ENCODE measurements at regions not wholly inside any gene's neighbourhood (a gene's known extent, or its start where the extent isn't known, plus 50 kb on each side); places are given as distances from the start of the nearest gene placed in this dataset.

DNA sequence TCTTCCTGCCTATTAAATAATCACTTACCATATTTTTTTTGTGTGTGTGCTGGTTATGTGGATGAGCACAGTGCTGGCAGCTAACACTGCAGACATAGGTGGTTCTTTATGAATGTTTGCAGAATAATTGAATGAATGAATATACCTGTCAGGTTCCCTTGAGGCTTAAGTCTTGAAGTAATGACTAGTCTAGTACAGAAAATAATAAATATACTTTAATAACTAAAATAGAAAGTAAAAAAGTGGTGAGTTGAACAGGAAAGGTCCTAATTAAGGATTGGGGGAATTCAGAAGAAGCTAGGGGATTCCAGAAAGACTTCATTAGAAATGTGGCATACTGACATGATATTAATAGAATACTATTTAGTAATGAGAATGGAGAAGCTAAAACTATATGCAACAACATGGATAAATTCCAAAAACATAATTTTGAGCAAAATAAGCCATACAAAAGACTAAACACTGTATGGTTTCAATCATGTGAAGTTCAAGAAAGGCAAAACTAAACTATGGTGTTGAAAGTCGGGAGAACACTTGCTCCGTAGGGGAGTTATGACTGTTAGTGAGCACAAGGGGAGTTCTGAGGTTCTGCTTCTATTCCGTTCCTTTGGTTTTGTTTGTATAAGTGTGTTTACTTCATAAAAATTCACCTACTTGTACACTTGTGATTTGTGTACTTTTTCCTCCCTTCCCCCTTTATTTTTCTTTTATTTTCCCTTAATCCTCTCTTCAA, 464.6 kb downstream of the MTX2 start:
- H3K27ac ChIP-seq: no peak overlapping the region
- no peaks in the 10 kb centered on the region for H3K9me3 ChIP-seq
- no peak overlapping the region for H3K4me3 ChIP-seq
- no peaks in the 10 kb centered on the region for H3K36me3 ChIP-seq
- no peaks in the 10 kb centered on the region for H3K4me1 ChIP-seq
- H3K27me3 ChIP-seq: no peaks in the 10 kb centered on the region
- DNase-seq: no peak
- TF ChIP-seq POLR2A (IDR thresholded peaks at IDR 0.05): no peak
- TF ChIP-seq, protein P1, sequence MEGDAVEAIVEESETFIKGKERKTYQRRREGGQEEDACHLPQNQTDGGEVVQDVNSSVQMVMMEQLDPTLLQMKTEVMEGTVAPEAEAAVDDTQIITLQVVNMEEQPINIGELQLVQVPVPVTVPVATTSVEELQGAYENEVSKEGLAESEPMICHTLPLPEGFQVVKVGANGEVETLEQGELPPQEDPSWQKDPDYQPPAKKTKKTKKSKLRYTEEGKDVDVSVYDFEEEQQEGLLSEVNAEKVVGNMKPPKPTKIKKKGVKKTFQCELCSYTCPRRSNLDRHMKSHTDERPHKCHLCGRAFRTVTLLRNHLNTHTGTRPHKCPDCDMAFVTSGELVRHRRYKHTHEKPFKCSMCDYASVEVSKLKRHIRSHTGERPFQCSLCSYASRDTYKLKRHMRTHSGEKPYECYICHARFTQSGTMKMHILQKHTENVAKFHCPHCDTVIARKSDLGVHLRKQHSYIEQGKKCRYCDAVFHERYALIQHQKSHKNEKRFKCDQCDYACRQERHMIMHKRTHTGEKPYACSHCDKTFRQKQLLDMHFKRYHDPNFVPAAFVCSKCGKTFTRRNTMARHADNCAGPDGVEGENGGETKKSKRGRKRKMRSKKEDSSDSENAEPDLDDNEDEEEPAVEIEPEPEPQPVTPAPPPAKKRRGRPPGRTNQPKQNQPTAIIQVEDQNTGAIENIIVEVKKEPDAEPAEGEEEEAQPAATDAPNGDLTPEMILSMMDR (IDR thresholded peaks at IDR 0.05): no peak

DNA sequence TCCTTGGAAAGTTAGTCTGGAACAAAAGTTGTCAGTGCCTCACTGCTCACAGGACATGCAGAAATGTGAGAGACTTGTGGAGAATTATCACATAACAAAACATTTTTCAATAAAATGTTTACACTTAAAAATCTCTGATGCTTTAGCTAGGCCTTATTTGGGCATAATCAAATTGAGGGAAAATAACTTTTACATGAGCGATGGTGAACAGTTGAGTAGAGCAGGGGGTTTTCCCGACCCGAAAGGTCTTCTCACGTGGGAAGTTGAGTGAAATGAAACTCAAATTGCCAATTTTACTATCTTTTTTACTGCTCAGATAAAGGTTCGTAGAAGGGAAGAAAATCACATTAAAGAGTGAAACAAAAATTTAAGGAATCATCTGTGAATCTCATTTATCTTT, 465.6 kb downstream of the MTX2 start:
- Histone ChIP-seq H3K27ac (no peak overlapping the region), H3K36me3 (no peaks in the 10 kb centered on the region), H3K27me3 (no peaks in the 10 kb centered on the region), H3K9me3 (no peaks in the 10 kb centered on the region), H3K4me1 (no peaks in the 10 kb centered on the region), H3K4me3 (no peak overlapping the region)
- DNase-seq: no peak
- TF ChIP-seq POLR2A (IDR thresholded peaks at IDR 0.05): no peak
- TF ChIP-seq, protein P1 (IDR thresholded peaks at IDR 0.05): no peak

DNA sequence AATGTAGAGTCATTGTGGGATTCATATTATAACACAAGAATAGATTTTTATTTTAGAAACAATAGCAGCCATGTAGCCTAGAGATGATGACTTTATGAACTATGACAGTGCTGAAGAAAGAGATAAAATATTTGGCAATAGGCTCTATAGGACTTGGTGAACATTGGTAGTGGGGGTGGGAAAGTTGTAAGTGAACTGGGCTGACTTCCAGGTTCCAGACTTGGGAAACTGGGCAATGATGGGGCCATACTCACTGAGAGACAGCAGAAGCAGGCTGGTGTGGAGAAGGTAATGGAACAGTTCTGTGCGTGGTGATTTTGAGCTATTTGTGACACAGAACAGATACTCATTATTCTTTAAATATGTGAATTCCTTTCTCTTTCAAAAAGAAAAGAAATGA, 470.3 kb upstream of the HNRNPA3 start:
- no peak for DNase-seq
- no peak overlapping the region for H3K27ac ChIP-seq
- H3K9me3 ChIP-seq: no peaks in the 10 kb centered on the region
- TF ChIP-seq, protein P1 (IDR thresholded peaks at IDR 0.05): no peak
- TF ChIP-seq POLR2A (IDR thresholded peaks at IDR 0.05): no peak
- H3K4me3 ChIP-seq: no peak overlapping the region
- no peaks in the 10 kb centered on the region for H3K27me3 ChIP-seq
- H3K4me1 ChIP-seq: no peaks in the 10 kb centered on the region
- H3K36me3 ChIP-seq: no peaks in the 10 kb centered on the region

DNA sequence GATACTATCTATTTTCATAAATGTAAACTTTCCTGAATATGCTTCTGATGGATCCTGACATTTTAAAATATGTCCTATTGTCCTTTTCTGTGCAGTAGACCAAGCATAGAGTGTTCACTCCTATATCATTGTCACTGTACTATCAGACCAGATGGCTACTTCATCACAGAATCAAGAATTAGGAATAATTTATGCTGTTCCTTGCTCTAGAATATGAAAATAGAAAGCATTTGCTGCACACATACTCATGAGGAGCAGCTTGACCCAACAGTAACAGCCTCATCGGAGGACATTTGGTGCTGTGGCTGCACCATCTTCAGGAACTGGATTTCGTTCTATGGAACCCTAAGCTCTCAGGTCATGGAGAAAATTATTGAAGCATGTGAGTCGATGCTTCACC, 468.9 kb upstream of the HNRNPA3 start:
- no peaks in the 10 kb centered on the region for H3K36me3 ChIP-seq
- TF ChIP-seq POLR2A (IDR thresholded peaks at IDR 0.05): no peak
- TF ChIP-seq, protein P1 (IDR thresholded peaks at IDR 0.05): no peak
- DNase-seq: no peak
- no peaks in the 10 kb centered on the region for H3K9me3 ChIP-seq
- H3K4me1 ChIP-seq: no peaks in the 10 kb centered on the region
- H3K4me3 ChIP-seq: no peak overlapping the region
- no peak overlapping the region for H3K27ac ChIP-seq
- no peaks in the 10 kb centered on the region for H3K27me3 ChIP-seq

DNA sequence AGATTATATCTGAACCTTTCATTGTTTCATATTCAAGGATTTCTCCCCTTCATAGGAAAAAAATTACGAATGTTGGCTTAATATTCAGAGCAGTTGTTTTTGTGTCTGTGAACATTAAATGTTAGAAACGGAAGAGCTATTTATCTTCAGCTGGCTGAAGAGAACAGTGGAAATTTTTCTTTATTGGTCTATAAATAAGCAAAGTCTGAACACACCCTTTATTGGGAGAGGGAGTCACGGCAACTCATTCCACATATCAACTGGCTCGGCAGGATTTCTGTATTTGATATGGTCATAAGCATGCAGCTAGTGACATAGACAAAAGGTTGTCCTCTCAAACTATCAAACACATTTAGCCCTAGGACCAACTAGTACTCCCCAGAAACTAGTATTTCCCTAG, 468.4 kb upstream of the HNRNPA3 start:
- no peaks in the 10 kb centered on the region for H3K4me1 ChIP-seq
- no peaks in the 10 kb centered on the region for H3K27me3 ChIP-seq
- H3K27ac ChIP-seq: no peak overlapping the region
- H3K36me3 ChIP-seq: no peaks in the 10 kb centered on the region
- TF ChIP-seq POLR2A (IDR thresholded peaks at IDR 0.05): no peak
- TF ChIP-seq, protein P1 (IDR thresholded peaks at IDR 0.05): no peak
- DNase-seq: no peak
- H3K9me3 ChIP-seq: no peaks in the 10 kb centered on the region
- no peak overlapping the region for H3K4me3 ChIP-seq

All from Peyer's patch (tissue), 4 donors.